ENCODE measurements at regions not wholly inside any gene's neighbourhood (a gene's known extent, or its start where the extent isn't known, plus 50 kb on each side); places are given as distances from the start of the nearest gene placed in this dataset.

DNA sequence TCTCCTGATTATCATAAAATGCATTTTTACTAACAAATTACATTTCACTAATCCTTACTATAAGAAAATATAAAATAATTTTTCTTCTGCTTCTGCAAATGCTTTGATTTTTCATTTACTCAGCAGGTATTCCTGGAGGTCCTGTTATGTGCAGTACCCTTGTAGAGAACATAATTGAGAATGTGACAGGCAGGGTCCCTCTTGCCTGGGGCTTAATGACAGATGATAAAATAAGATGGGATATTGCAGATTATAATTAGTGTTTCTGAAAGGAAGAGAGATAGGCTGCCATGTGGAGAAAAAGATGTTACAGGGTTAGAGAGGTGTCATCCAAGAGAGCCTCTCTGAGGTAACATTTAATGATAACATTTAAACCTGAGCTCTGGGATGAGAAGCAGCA, 128.9 kb downstream of the MAD2L1 start (continued):
- TF ChIP-seq, protein P1, sequence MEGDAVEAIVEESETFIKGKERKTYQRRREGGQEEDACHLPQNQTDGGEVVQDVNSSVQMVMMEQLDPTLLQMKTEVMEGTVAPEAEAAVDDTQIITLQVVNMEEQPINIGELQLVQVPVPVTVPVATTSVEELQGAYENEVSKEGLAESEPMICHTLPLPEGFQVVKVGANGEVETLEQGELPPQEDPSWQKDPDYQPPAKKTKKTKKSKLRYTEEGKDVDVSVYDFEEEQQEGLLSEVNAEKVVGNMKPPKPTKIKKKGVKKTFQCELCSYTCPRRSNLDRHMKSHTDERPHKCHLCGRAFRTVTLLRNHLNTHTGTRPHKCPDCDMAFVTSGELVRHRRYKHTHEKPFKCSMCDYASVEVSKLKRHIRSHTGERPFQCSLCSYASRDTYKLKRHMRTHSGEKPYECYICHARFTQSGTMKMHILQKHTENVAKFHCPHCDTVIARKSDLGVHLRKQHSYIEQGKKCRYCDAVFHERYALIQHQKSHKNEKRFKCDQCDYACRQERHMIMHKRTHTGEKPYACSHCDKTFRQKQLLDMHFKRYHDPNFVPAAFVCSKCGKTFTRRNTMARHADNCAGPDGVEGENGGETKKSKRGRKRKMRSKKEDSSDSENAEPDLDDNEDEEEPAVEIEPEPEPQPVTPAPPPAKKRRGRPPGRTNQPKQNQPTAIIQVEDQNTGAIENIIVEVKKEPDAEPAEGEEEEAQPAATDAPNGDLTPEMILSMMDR (IDR thresholded peaks at IDR 0.05 in 2 of 3, conservative IDR thresholded peaks at IDR 0.05 in 1 of 3; ENCODE audit: control insufficient read depth in 2 of 3, extremely low read depth in 1 of 3, insufficient read depth in 1 of 3, low read depth in 3 of 3, low read length in 3 of 3), result no peak
- TF ChIP-seq PBX3 (IDR thresholded peaks at IDR 0.05; ENCODE audit: insufficient replicate concordance, low read depth, low read length) (no peak), RCOR1 (conservative IDR thresholded peaks at IDR 0.05; ENCODE audit: low read depth, low read length) (no peak), ZBTB11 (CRISPR knock-in tag; IDR thresholded peaks at IDR 0.05) (no peak), ESRRA (IDR thresholded peaks at IDR 0.05; ENCODE audit: low read length) (no peak)

DNA sequence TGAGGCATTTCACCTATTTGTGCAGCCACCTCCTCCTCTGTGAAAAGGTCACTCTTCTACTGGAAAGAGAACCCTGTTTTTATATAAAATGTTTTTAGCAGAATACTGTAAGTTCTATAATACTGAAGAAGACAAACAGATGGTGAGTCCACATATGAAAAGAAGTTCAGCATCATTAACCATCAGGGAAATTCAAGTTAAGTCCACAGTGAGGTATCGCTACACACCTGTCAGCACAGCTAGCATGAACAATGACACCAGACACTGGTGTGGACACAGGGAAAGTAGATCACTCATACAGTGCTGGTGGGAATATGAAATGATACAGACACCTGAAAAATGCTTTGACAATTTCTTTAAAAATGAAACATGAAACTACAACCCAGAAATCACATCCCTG, 133.0 kb downstream of the MAD2L1 start:
- ATAC-seq (no peak), FAIRE-seq (no peak), DNase-seq (ENCODE audit: low read depth, low spot score) (no peak)
- H3K4me1 ChIP-seq (ENCODE audit: control insufficient read depth, insufficient read depth, low read length), result no peaks in the 10 kb centered on the region
- BruUV-seq (replicated peaks), result no TSS peak
- ChIA-PET CTCF (no interaction called here), POLR2A (no interaction called here), RAD21 (ENCODE audit: unreplicated experiment) (no interaction called here), SMC1A (ENCODE audit: uncharacterized antibody, unreplicated experiment) (no interaction called here)
- H3K27me3 ChIP-seq (replicated peaks in 1 of 2; ENCODE audit: control insufficient read depth in 2 of 2, insufficient read depth in 2 of 2, low read length in 1 of 2), result no peaks in the 10 kb centered on the region; a peak in 1 of 4 replicates
- no peak overlapping the region for H3K4me2 ChIP-seq (ENCODE audit: control insufficient read depth, insufficient read depth)
- H4K20me1 ChIP-seq (ENCODE audit: control insufficient read depth, insufficient read depth), result no peaks in the 10 kb centered on the region
- in situ Hi-C loops (cut with MboI), result no loop called here
- no peak overlapping the region for H3K4me3 ChIP-seq
- no peak overlapping the region for H3K9ac ChIP-seq (ENCODE audit: control insufficient read depth, insufficient read depth, low read length)
- no peaks in the 10 kb centered on the region for H3K36me3 ChIP-seq (ENCODE audit: control insufficient read depth in 2 of 2, insufficient read depth in 2 of 2, low read length in 1 of 2)
- whole genome bisulfite sequencing (ENCODE audit: insufficient coverage, insufficient replicate concordance, low lambda C conversion rate, missing lambda C conversion rate), result 55% methylated on average over 1 of the region's 1 CpG
- no peaks in the 10 kb centered on the region for H3K79me2 ChIP-seq (ENCODE audit: control insufficient read depth, insufficient read depth, low read length)
- intact Hi-C loops (cut with micrococcal nuclease; ENCODE audit: unreplicated experiment), result no loop called here
- no peak overlapping the region for H2AFZ ChIP-seq (ENCODE audit: control insufficient read depth, low read depth, low read length)
- no peaks in the 10 kb centered on the region for H3K9me3 ChIP-seq (replicated peaks; ENCODE audit: control insufficient read depth, insufficient read depth, low read length)
- H3K27ac ChIP-seq (ENCODE audit: control insufficient read depth, insufficient read depth), result no peak overlapping the region
- no peak for TF ChIP-seq NFYB (IDR thresholded peaks at IDR 0.05; ENCODE audit: insufficient read depth, low read depth, low read length)
- TF ChIP-seq RFX5 (IDR thresholded peaks at IDR 0.05; ENCODE audit: low read depth, low read length), result no peak
- TF ChIP-seq GABPA (IDR thresholded peaks at IDR 0.05; ENCODE audit: low read depth), result no peak
- TF ChIP-seq ZNF207 (IDR thresholded peaks at IDR 0.05; ENCODE audit: borderline replicate concordance), result no peak
- TF ChIP-seq CREM (IDR thresholded peaks at IDR 0.05; ENCODE audit: low read depth), result no peak
- TF ChIP-seq ZNF687 (IDR thresholded peaks at IDR 0.05), result no peak

All from GM12878 (cell line).